Retinal pigment epithelial cell (primary cell): ENCODE measurements at regions not wholly inside any gene's neighbourhood (a gene's known extent, or its start where the extent isn't known, plus 50 kb on each side); places are given as distances from the start of the nearest gene placed in this dataset.

Experiments used
- DNase-seq: peaks from one replicate; pipeline ENCODE4 v3.0.0-alpha.2; 2010; ENCODE audit warnings: low read depth
- H3K4me3 ChIP-seq: 2 replicates; pipeline ENCODE4 v1.5.1; 2011; ENCODE audit warnings: mild to moderate bottlenecking, low read length, control low read depth, moderate library complexity
- CTCF ChIP-seq: conservative IDR thresholded peaks from 2 replicates; pipeline ENCODE4 v1.5.1; 2011; ENCODE audit warnings: low read depth, low read length, control low read depth, inconsistent platforms

- no peak for DNase-seq
- H3K4me3 ChIP-seq, result no peak overlapping the region
- no peak for TF ChIP-seq CTCF
These were observed 261.4 kb downstream of the TJP1 start for GRCh38 chr15:29560896-29561295.

GRCh38 chr15:29558261-29558660 is 264.0 kb downstream of the TJP1 start:
- no peak for TF ChIP-seq CTCF
- DNase-seq, result no peak
- no peak overlapping the region for H3K4me3 ChIP-seq

GRCh38 chr15:29557171-29557570 is 265.1 kb downstream of the TJP1 start:
- DNase-seq, result no peak
- TF ChIP-seq CTCF, result no peak
- no peak overlapping the region for H3K4me3 ChIP-seq

GRCh38 chr15:29556380-29556779 is 265.9 kb downstream of the TJP1 start:
- no peak for TF ChIP-seq CTCF
- no peak for DNase-seq
- H3K4me3 ChIP-seq, result no peak overlapping the region

- DNase-seq, result no peak
- TF ChIP-seq CTCF, result no peak
- H3K4me3 ChIP-seq, result no peak overlapping the region
These were observed 267.7 kb downstream of the TJP1 start for GRCh38 chr15:29554531-29554930.

- no peak for TF ChIP-seq CTCF
- H3K4me3 ChIP-seq, result no peak overlapping the region
- no peak for DNase-seq
These were observed 271.3 kb downstream of the TJP1 start for GRCh38 chr15:29550834-29551465.

GRCh38 chr15:29548006-29548405 is 274.3 kb downstream of the TJP1 start:
- H3K4me3 ChIP-seq, result no peak overlapping the region
- no peak for TF ChIP-seq CTCF
- no peak for DNase-seq
